Smooth muscle cell (in vitro differentiated cells): ENCODE measurements at regions not wholly inside any gene's neighbourhood (a gene's known extent, or its start where the extent isn't known, plus 50 kb on each side); places are given as distances from the start of the nearest gene placed in this dataset.
"Not testable (repeated sequence)": the region's sequence is repeated elsewhere in the genome, so short reads cannot be mapped to it uniquely, and the experiment has no call there.

Experiments used
- DNase-seq: peaks from one replicate; lab custom pipeline; 2025; ENCODE audit not compliant: unreplicated experiment; lab: John Stamatoyannopoulos, UW
- H2AFZ ChIP-seq: fragments of 200-600 bp; sonication (generic); 2 replicates; pipeline ENCODE4 v1.6.0; 2016; ENCODE audit warnings: antibody characterized with exemption, low read depth, mild to moderate bottlenecking
- H3F3A ChIP-seq: fragments of 200-600 bp; sonication (generic); 2 replicates; pipeline ENCODE4 v1.6.0; 2017; ENCODE audit warnings: antibody characterized with exemption, low read depth
- H3K27ac ChIP-seq: fragments of 200-600 bp; sonication (generic); 2 replicates; pipeline ENCODE4 v1.5.1; 2016; ENCODE audit warnings: low read depth, mild to moderate bottlenecking
- H3K27me3 ChIP-seq: fragments of 200-600 bp; sonication (generic); 2 replicates; pipeline ENCODE4 v1.6.1; 2016; ENCODE audit warnings: low read depth, mild to moderate bottlenecking
- H3K36me3 ChIP-seq: fragments of 200-600 bp; sonication (generic); 2 replicates; pipeline ENCODE4 v1.5.1; 2016; ENCODE audit warnings: low read depth
- H3K4me1 ChIP-seq: fragments of 200-600 bp; sonication (generic); 2 replicates; pipeline ENCODE4 v1.5.1; 2016; ENCODE audit warnings: low read depth
- H3K4me2 ChIP-seq: fragments of 200-600 bp; sonication (generic); 2 replicates; pipeline ENCODE4 v1.6.0; 2016; ENCODE audit warnings: mild to moderate bottlenecking
- H3K4me3 ChIP-seq: fragments of 200-600 bp; sonication (generic); 2 replicates; pipeline ENCODE4 v1.5.1; 2016; ENCODE audit warnings: mild to moderate bottlenecking
- H3K79me2 ChIP-seq: fragments of 200-600 bp; sonication (generic); 2 replicates; pipeline ENCODE4 v1.6.0; 2016; ENCODE audit warnings: low read depth, mild to moderate bottlenecking
- H3K9ac ChIP-seq: fragments of 200-600 bp; sonication (generic); 2 replicates; pipeline ENCODE4 v1.6.0; 2016; ENCODE audit warnings: low read depth
- H3K9me3 ChIP-seq: fragments of 200-600 bp; sonication (generic); replicated peaks from 2 replicates; pipeline ENCODE4 v1.5.1; 2016; ENCODE audit warnings: low read depth
- H4K20me1 ChIP-seq: fragments of 200-600 bp; sonication (generic); 2 replicates; pipeline ENCODE4 v1.6.0; 2016; ENCODE audit warnings: low read depth
- CTCF ChIP-seq: fragments of 200-600 bp; sonication (generic); IDR thresholded peaks from 2 replicates; pipeline ENCODE4 v1.5.1; 2017; ENCODE audit warnings: borderline replicate concordance, mild to moderate bottlenecking, antibody characterized with exemption; ENCODE audit not compliant: insufficient read depth, poor library complexity, severe bottlenecking
- WGBS: methylation state at CpG from one replicate; pipeline ENCODE4 v1.1.7; 2016; ENCODE audit warnings: low lambda C conversion rate; 5-methylcytosine and 5-hydroxymethylcytosine counted together

- DNase-seq = no peak
- Histone ChIP-seq H3K9me3 (no peaks in the 10 kb centered on the region), H3K27me3 (peaks cover 8% of the 10 kb centered on the region), H3K27ac (no peak overlapping the region), H3K36me3 (no peaks in the 10 kb centered on the region), H3K79me2 (no peaks in the 10 kb centered on the region), H3K4me3 (no peak overlapping the region), H4K20me1 (no peaks in the 10 kb centered on the region), H2AFZ (no peak overlapping the region), H3F3A (no peaks in the 10 kb centered on the region), H3K9ac (no peak overlapping the region), H3K4me1 (peaks cover 5% of the 10 kb centered on the region), H3K4me2 (no peak overlapping the region)
- WGBS = 89% methylated on average over 6 of the region's 6 CpGs
- no peak for TF ChIP-seq CTCF
Observed at GRCh38 chr3:181936774-181937173, 225.0 kb downstream of the SOX2 start.

- not testable (repeated sequence) for H4K20me1 ChIP-seq, H3F3A ChIP-seq, H3K9me3 ChIP-seq, DNase-seq, H3K79me2 ChIP-seq, H3K36me3 ChIP-seq, H2AFZ ChIP-seq, H3K9ac ChIP-seq, H3K4me3 ChIP-seq, H3K27ac ChIP-seq, H3K4me2 ChIP-seq
- peaks cover 16% of the 10 kb centered on the region for H3K27me3 ChIP-seq
- peaks cover 19% of the 10 kb centered on the region for H3K4me1 ChIP-seq
- WGBS = 90% methylated on average over 3 of the region's 3 CpGs
Observed at GRCh38 chr3:181938580-181938979, 226.9 kb downstream of the SOX2 start.

- Histone ChIP-seq H3F3A (no peaks in the 10 kb centered on the region), H3K36me3 (no peaks in the 10 kb centered on the region), H3K27me3 (peaks cover 16% of the 10 kb centered on the region), H4K20me1 (no peaks in the 10 kb centered on the region), H3K4me2 (no peak overlapping the region), H3K27ac (no peak overlapping the region), H3K4me1 (peaks cover 19% of the 10 kb centered on the region), H3K4me3 (no peak overlapping the region), H3K9me3 (no peaks in the 10 kb centered on the region), H3K79me2 (no peaks in the 10 kb centered on the region), H2AFZ (no peak overlapping the region), H3K9ac (no peak overlapping the region)
- no peak for TF ChIP-seq CTCF
- no peak for DNase-seq
- WGBS = 31% methylated on average over 3 of the region's 3 CpGs
Observed at GRCh38 chr3:181940703-181941102, 229.0 kb downstream of the SOX2 start.

- Histone ChIP-seq H3K79me2 (no peaks in the 10 kb centered on the region), H3K4me3 (no peak overlapping the region), H3K4me2 (no peak overlapping the region), H3K27ac (no peak overlapping the region), H3K27me3 (peaks cover 16% of the 10 kb centered on the region), H3K36me3 (no peaks in the 10 kb centered on the region), H3K9ac (no peak overlapping the region), H2AFZ (no peak overlapping the region), H4K20me1 (no peaks in the 10 kb centered on the region), H3F3A (no peaks in the 10 kb centered on the region), H3K9me3 (no peaks in the 10 kb centered on the region), H3K4me1 (peaks cover 19% of the 10 kb centered on the region)
- no peak for TF ChIP-seq CTCF
- DNase-seq = no peak
- WGBS = 39% methylated on average over 5 of the region's 5 CpGs
Observed at GRCh38 chr3:181941250-181941649, 229.5 kb downstream of the SOX2 start.
